Activated CD8-positive, alpha-beta memory T cell treated with anti-CD3 and anti-CD28 coated beads for 48 hours (primary cell): ENCODE measurements at regions not wholly inside any gene's neighbourhood (a gene's known extent, or its start where the extent isn't known, plus 50 kb on each side); places are given as distances from the start of the nearest gene placed in this dataset.
"Not testable (repeated sequence)": the region's sequence is repeated elsewhere in the genome, so short reads cannot be mapped to it uniquely, and the experiment has no call there.

Experiments used
- DNase-seq, 3 experiments: peaks; one replicate each; pipeline ENCODE4 v3.0.0-alpha.2; 2020; ENCODE audit warnings: low read depth in 2 of 3, low spot score in 2 of 3

DNA sequence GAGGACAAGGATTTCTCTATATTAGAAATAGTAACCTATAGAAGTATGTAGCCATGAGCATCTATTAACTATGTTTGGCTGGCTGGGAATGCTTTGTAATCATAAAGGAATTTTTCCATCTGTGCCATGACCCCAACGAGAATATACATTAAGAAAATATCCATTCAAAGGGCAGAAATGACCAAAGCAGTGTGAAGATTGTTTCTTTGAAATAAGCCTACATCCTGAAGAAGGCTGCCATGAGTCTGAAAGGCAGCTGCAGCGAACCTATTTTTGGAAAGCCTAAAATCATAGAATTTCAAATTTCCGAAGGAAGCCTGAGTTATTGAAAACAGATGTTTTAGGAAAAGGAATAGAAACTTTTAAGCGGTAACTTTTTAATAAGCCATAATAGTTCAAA lies 244.2 kb upstream of the FOXK1 start:
- no peak for DNase-seq

DNA sequence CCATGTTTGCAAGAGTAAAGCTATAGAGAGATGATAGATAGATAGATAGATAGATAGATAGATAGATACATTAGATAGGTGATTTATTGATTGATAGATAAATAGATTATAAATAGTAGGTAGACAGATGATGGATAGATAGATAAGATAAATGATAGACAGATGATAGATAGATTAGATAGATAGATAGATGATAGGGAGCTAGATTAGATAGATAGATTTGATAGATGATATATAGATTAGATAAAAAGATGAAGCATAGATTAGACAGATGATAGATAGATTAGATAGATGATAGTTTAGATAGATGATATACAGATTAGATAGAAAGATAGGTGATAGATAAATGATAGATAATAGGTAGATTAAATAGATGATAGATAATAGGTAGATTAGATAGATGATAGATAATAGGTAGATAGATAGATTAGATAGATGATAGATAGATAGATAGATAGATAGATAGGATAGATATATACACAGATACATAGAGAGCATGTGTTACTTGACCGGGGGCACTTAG lies 243.3 kb upstream of the FOXK1 start:
- no peak for DNase-seq

DNA sequence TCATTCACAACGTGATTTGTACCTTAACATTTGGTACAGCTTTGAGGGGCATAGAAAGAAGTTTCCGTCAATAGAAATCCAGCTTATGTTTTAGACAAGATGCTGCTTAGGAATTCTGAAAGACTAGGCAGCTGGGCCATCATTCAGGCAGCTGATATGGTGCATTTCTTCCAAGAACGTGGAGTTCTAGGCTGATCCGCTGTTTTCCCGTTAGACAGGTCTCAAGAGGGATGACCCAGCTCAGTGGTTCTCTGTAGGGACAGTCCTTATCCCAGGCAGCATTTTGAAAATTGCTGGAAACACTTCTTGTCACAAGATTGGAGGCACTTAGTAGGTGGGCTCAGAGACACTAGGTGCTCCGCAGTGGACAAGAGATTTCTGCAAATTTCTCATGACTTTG lies 242.7 kb upstream of the FOXK1 start:
- no peak for DNase-seq

DNA sequence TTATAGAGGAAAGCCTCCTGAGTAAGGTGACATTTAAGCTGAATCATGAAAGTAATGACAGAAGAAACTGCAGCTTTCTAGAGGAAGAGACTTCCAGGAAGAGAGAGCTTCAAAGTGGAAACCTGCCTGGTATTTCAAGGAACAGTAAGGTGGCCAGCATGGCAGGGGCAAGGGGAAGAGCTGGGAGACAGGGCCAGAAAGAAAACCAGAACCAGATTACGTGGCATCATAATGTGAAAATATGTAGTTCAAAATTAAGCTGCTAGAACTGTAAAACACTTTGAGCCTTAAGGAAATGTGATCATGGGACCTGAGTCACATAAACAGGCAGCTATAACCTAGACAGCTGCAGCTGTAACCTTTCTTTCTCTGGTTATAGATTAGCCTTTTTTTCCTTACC lies 238.0 kb upstream of the FOXK1 start:
- DNase-seq = no peak

DNA sequence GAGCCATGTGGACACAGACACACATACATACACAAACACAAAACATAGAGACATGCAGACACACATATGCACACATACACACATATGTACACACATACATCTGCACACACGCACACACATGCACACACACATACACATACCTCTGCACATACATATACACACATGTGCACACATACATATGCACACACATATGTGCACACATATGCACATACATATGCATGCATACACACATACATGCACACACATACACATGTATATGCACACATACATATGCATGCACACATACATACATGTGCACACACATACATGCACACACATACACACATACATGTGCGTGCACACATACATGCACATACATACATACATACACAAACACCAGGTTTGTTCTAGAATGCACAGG lies 236.3 kb upstream of the FOXK1 start:
- DNase-seq = no peak

DNA sequence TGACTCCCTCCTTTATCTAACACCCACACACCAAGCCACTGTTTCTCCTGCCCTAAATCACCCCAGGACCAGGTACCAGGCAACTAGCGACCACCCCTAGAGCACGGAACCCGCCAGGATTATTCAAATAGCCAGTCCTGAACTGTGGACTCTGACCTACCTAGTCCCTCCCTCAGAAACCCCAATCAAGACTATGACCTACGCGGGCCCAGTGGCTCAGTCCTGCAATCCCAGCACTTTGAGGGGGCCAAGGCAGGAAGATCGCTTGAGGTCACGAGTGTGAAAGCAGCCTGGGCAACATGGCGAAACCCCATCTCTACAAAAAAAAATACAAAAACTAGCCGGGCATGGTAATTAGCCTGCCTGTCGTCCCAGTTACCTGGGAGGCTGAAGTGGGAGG lies 232.8 kb upstream of the FOXK1 start:
- DNase-seq = no peak

DNA sequence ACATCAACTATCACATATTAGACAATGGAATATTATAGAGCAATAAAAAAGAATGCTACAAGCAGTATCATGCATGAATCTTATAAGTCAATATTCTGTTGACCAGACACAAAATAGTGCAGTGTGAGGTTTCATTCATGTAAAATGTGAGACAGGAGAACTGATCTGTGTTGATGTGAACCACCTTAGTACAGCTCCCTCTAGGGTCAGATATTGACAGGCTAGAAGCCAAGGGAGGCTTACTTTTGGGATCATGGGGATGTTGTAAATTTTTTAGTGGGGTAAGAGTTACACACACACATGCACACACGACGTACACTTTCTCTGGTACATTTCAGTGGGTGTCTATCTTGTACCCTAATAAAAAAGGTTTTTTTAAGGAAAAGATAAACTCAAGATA lies 231.6 kb upstream of the FOXK1 start:
- no peak for DNase-seq

DNA sequence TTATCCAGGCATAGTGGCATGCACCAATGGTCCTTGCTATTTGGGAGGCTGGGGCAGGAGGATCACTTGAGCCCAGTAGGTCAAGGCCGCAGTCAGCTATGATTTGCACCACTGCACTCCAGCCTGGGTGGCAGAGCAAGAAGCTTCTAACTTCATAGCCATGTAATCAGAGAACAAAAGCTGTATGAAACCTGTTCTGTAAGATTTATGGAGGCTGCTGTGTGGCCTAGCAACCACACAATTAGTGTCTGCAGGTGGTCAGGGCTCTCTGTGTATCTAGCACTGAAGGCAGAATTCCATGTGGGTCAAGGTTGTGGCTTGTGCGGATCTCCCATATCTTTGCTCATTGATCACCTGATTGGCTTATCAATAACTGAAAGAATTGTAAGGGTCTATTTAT lies 221.5 kb upstream of the FOXK1 start:
- DNase-seq = no peak

DNA sequence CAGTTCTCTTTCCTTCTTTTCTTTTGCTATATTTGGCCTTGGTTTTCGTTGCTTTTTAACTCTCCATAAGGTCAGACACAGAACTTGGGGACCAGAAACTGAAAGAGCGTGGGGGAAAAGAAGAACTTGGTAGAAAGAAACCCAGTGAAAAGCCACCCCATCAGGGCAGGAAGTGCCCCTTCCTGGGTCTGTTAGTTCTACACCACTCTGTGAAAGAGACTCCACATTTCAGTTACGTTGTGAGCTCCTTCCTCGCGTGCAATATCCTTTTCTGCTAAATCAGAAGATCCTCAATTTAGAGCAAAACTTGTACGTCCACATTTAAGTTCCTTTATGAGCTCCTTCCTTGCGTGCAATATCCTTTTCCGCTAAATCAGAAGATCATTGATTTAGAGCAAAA lies 220.6 kb upstream of the FOXK1 start:
- DNase-seq = no peak

DNA sequence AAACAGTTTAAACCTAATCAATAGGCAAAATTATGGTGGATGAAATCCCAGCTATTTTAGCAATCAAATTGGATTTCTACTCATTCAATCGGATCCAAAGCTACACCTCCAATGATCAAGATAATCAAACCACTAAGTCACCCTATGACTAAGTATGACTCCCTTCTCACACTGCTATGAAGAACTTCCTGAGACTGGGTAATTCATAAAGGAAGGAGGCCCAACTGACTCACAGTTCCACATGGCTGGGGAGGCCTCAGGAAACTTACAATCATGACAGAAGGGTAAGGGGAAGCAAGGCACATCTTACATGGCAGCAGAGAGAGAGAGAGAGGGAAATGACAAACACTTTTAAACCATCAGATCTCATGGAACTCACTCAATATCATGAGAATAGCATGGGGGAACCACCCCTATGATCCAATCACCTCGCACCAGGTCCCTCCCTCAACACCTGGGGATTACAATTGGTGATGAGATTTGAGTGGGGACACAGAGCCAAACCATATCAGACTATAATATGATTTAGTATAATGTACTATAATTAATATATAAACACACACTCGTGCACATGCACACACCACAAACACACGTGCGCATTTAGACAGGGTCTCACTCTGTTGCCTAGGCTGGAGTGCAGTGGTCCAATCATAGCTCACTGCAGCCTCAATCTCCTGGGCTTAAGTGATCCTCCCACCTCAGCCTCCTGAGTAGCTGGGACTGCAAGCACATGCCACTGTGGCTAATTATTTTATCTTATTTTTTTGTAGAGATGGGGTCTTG lies 213.6 kb upstream of the FOXK1 start:
- DNase-seq = no peak

DNA sequence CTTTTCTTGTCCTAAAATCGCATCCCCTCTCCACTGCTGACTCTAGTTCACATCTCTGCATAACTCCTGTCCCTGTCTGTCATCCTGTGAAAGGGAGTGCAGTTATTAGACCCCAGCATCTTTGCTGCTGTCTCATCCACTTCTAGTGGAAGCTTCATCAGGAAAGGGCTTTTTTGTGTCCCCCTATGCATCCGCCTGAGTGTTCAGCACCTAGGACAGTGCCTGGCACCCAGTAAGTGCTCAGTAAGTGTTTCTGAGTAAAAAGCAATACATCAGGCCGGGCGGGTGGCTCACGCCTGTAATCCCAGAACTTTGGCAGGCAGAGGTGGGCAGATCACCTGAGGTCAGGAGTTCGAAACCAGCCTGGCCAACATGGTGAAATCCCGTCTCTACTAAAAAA lies 211.8 kb upstream of the FOXK1 start:
- DNase-seq = no peak

DNA sequence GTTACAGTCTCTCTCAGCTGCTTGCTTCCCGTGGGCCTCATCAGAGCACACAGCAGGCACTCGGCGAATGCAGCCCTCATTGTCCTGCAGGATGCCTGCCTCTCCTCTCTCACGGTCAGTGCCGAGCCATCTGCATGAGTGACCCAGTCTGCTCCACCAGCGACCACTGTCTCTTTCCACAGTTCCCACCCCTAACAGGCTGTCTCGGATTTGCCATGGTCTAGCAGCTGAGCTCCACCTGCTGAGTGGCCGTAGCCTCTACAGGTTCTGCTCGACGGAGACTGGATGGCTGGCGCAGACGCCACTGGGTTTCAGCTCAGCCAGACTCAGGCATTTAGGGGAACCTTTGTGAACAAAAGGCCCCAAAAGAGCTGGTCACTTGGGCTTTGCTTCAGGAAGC lies 209.4 kb upstream of the FOXK1 start:
- no peak for DNase-seq

DNA sequence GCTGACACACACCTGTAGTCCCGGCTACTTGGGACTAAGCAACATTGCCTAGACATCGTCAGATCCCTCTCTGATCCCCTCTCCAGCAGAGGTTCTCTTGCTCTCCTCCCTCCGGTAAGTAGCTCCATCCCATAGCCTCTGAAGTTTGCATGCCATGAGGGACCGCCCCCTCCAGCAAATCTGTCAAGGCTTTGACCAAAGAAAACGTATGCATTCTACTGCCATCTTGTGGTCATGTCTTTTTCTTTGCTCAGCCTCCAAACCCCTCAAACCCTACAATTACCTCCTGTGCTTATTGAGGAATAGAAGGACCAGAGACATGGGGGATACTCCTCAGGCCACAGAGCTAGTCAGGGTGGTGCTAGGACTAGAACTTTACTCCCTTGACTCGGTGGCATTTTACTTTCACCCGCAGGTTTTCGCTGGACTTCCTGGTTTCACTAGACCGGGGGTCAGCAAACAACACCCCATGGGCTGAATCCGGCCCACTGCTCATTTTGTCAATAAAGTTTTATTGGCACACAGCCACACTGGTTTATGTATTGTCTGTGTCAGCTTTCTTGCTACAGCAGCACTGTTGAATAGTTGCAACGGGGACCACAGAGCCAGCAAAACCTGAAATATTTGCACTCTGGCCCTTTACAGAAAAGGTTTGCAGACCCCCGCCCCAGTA lies 202.6 kb upstream of the FOXK1 start:
- no peak for DNase-seq

DNA sequence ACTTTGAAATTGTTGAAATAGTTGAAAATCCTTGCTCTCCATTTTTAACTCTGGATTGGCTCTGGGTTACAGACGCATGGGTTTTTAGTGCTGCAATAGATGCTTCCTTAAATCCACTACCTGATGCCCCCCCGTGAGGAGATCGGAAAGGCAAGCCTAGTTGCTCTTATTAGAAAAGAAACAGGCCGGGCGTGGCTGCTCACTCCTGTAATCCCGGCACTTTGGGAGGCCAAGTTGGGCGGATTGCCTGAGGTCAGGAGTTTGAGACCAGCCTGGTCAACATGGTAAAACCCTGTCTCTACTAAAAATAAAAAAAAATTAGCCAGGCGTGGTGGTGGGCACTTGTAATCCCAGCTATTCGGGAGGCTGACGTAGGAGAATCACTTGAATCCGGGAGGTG lies 202.0 kb upstream of the FOXK1 start:
- DNase-seq = not testable (repeated sequence)

DNA sequence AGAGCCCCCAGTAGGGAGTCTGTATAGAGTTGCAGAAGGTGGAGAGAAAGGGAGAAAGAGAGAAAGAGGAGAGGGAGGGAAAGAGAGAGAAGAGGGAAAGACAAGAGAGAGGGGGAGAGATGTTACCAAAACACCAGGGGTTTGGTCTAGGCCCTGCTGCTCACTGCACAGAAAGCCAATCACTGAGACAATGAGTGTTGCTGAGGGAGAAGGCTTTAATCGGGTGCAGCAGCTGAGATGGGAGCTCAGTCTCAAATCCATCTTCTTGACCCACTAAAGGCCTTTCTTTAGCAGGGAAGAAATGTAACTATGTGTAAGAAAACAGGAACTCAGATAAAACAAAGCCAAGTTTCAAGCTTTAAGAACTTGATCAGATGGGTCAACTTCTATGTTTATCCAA lies 198.2 kb upstream of the FOXK1 start:
- no peak for DNase-seq

DNA sequence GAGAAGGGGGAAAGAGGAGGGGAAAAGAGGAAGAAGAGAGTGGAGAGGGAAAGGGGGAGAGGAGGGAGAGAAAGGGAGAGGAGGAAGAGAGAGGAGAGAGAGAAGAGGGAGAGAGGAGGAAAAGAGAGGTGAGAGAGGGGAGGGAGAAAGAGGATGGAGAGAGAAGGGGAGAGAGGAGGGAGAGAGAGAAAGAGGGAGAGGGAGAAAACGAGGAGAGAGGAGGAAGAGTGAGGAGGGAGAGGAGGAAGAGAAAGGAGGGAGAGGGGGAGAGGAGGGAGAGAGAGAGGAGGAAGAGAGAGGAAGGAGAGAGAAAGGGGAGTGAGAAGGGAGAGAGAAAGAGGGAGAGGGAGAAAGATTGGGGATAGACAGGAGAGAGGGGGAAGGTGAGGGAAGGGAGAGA lies 197.6 kb upstream of the FOXK1 start:
- no peak for DNase-seq

DNA sequence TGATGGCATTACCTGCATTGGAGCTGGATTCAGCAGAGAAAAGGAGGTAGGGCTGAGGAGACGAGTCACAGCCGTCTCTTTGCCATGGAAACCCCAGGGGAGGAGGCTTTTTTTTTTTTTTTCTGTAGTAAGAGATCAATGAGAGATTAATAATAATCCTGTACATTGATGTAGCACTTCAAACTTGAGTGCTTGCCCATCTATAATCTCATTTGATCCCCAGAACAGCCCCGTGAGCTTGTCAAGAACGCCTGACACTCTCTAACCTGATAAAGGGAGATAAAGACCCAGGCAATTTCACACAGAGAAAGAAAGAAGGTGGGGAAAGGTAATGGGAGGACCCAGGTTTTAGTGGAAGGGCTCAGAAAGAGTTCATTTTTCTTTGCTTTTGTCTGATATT lies 195.2 kb upstream of the FOXK1 start:
- no peak for DNase-seq

DNA sequence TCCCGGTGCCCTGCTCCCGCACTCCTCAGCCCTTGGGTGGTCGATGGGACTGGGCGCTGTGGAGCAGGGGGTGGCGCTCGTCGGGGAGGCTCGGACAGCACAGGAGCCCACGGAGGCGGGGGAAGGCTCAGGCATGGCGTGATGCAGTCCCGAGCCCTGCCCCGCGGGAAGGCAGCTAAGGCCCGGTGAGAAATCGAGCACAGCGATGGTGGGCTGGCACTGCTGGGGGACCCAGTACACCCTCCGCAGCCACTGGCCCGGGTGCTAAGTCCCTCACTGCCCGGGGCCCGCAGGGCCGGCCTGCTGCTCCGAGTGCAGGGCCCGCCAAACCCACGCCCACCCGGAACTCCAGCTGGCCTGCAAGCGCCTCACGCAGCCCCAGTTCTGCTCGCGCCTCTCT lies 185.2 kb upstream of the FOXK1 start:
- not testable (repeated sequence) for DNase-seq

DNA sequence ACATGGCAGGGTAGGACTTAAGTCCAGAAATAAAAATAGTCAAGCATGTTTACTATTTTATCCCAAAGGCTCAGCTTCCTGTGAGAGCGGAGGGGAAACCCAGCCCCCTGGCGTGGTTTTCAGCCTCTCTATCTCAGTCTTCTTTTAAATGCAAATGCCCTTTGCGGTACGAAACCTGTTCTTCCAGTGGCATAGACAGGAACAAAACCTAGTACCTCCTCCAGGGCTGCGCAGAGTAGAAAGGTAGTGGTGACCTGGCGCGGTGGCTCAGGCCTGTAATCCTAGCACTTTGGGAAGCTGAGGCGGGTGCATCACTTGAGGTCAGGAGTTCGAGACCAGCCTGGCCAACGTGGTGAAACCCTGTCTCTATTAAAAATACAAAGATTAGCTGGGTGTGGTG lies 181.3 kb upstream of the FOXK1 start:
- no peak for DNase-seq

DNA sequence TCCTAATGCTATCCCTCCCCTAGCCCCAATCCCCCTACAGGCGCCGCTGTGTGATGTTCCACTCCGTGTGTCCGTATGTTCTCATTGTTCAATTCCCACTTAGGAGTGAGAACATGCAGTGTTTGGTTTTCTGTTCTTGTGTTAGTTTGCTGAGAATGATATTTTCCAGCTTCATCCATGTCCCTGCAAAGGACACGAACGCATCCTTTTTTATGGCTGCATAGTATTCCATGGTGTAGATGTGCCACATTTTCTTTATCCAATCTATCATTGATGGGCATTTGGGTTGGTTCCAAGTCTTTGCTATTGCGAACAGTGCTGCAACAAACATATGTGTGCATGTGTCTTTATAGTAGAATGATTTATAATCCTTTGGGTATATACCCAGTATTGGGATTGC lies 174.2 kb upstream of the FOXK1 start:
- not testable (repeated sequence) for DNase-seq

DNA sequence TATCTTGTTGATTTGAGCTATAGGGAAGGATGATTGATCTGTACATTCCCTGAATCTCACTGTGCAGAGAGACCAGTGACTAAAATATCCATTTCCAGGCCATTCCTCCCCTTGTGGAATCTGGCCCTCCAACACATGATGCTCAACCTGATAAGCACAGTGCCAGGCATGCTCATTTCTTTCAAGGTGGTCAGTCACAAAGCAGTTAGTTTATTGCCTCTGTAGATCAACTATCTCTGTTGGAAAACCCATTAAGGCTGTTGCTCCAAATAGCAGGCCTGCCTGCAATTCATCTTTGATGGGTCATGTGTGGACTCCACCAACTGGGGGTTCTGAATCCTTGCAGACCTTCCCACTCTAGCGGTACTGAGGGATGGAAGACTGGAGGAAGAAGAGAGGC lies 168.6 kb upstream of the FOXK1 start:
- DNase-seq = no peak

DNA sequence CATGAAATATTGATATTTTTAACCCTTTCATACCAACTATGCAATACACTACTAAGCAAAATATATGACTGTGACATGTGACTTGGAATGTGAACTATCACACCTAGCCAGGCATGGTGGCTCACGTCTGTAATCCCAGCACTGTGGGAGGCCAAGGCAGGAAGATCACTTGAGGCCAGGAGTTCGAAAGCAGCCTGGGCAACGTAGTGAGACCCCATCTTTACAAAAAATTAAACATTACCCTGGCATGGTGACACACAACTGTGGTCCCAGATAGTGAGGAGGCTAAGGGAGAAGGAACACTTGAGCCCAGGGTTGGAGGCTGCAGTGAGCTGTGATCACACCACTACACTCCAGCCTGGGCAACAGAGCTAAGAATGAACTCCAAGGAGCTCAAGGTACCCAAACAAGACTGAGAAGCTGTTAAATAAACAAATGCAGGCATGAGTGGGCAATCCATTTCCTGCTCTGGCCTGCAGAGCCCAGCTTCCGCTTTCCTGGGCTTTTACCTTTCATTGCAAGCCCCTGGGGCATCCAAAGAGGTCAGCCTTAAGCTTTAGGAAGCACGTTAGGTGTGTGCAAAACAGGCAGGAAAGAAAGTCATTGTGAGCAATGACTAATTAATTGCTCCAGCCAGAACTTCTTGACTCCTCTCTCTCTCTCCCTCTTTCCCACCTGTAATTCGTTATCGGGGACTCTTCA lies 162.1 kb upstream of the FOXK1 start:
- no peak for DNase-seq
